ENCODE measurements at regions not wholly inside any gene's neighbourhood (a gene's known extent, or its start where the extent isn't known, plus 50 kb on each side); places are given as distances from the start of the nearest gene placed in this dataset.

GRCh38 chr20:21780528-21780927, 75.1 kb downstream of the PAX1 start:
- WGBS, 2 donors = 67 to 68% methylated on average over 4 of the region's 4 CpGs
- no peak overlapping the region for H3K27ac ChIP-seq
- intact Hi-C loops (cut with DNase I; ENCODE audit: low total_unique reads) = no loop called here
- no peak for TF ChIP-seq POLR2A (IDR thresholded peaks at IDR 0.05)
- TF ChIP-seq, protein P1, sequence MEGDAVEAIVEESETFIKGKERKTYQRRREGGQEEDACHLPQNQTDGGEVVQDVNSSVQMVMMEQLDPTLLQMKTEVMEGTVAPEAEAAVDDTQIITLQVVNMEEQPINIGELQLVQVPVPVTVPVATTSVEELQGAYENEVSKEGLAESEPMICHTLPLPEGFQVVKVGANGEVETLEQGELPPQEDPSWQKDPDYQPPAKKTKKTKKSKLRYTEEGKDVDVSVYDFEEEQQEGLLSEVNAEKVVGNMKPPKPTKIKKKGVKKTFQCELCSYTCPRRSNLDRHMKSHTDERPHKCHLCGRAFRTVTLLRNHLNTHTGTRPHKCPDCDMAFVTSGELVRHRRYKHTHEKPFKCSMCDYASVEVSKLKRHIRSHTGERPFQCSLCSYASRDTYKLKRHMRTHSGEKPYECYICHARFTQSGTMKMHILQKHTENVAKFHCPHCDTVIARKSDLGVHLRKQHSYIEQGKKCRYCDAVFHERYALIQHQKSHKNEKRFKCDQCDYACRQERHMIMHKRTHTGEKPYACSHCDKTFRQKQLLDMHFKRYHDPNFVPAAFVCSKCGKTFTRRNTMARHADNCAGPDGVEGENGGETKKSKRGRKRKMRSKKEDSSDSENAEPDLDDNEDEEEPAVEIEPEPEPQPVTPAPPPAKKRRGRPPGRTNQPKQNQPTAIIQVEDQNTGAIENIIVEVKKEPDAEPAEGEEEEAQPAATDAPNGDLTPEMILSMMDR (IDR thresholded peaks at IDR 0.05) = no peak
- no peaks in the 10 kb centered on the region for H3K27me3 ChIP-seq
- no peaks in the 10 kb centered on the region for H3K9me3 ChIP-seq
- H3K4me3 ChIP-seq = no peak overlapping the region
- no peak for DNase-seq
- H3K36me3 ChIP-seq (ENCODE audit: low read depth, missing control alignments) = no peaks in the 10 kb centered on the region
- H3K4me1 ChIP-seq = no peaks in the 10 kb centered on the region

Small RNAs in the stretch of these regions (small RNA-seq; reads per million reads assigned to genes)
- 0 reads per million in 2 donors for gene AL121912.1

Measured in testis (tissue), 2 donors.